Right renal pelvis (tissue), 4 donors: ENCODE measurements at regions not wholly inside any gene's neighbourhood (a gene's known extent, or its start where the extent isn't known, plus 50 kb on each side); places are given as distances from the start of the nearest gene placed in this dataset.

Experiments used
- DNase-seq, 4 donors: peaks; one replicate each; pipeline ENCODE4 v3.0.0-alpha.2; 2013; ENCODE audit warnings: low read depth in 4 of 4, low spot score in 3 of 4, missing footprints in 1 of 4

GRCh38 chr1:218705911-218706893 is 361.1 kb downstream of the TGFB2 start:
- no peak for DNase-seq

DNA sequence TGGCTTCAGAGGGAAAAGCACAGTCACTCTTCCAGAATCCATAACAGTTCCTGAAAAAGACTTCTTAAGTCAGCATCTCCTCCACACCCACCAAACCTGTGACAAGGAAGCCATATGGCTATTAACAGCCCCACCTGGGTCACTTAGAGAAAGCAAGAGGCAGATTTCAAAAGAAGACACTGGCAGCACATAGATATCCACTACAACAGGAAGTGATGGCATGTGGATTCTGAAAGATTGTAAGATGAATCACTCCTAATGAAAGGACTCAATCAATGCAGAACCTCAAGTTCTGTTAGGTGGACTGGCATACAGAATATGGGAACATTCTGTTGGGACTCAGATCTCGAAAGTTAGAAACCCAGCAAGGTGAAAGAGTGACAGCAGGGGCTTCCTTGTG is 365.9 kb downstream of the TGFB2 start:
- DNase-seq = no peak

- DNase-seq = no peak
These were observed 366.9 kb downstream of the TGFB2 start for GRCh38 chr1:218711884-218712674.

GRCh38 chr1:218712677-218713076 is 367.5 kb downstream of the TGFB2 start:
- no peak for DNase-seq

- no peak for DNase-seq
These were observed 371.0 kb downstream of the TGFB2 start for GRCh38 chr1:218715961-218716669.

DNA sequence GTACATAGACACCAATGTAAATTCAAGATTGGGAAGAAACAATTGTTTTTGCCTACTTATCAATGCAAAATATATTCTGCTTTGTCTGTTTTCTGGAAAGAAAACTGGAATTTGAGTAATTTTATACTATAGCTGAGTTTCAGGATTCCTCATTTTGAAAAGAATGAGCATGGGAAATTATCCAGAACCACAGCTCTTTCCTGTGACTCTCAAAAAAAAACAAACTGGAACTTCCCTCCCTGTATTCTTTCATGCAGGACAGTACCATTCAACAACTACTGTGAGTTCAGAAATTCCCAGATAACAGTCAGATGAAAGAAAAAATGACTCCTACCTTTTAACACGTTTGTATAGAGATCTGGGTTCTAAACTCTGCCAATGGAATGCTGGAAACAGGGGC is 372.4 kb downstream of the TGFB2 start:
- no peak for DNase-seq

DNA sequence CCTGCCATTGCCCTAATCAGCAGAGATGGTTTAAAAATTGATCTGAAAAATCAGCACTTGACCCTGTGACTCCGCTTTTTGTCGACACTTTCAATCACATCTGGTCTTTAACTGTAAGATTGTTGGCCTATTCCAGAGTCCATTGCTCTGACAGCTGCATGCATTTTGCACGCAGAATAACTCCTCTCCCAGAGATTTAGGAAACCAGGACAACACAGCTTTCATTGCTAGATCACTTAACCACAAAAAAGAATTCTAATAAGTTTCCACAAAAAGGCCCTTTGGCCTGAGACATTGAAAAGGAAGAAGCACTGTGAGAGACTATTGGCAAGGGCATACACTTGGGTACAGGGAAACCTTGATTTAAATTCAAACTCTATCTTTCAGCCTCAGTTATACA is 373.1 kb downstream of the TGFB2 start:
- DNase-seq = no peak

- DNase-seq = no peak
These were observed 373.8 kb downstream of the TGFB2 start for GRCh38 chr1:218718977-218719376.

DNA sequence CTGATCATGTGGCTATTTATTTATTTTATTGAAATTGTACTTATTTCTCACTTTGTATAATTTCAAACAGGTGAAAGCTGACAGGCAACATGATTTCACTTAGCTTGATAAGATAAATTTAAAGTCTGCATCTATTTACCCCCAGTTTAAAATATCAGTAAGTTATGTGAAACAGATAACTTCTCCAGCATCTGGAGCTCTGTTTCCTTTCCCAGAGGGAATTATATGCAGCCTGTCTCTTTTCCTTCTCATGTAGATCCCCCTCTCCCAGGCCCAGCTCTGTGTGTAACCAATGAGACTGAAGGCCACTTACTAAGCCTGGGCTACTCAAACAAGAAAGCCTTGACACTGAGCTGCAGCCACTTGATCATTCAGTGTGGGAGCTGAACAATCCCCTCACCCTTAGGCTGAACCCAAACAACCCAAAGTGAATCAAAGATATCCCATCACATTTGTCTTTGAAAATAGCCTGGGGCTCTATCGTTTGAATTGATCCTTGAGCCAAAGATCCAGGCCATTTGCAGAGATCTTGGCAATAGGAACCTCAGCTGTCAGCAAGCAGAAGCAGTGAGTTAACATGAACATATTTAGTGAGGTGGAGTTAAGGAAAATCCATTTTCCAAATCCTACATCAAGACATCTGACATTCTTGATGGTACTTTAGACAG is 383.9 kb downstream of the TGFB2 start:
- DNase-seq = no peak

- DNase-seq = peak in 1 of 4 donors; percentile 10
These were observed 390.4 kb downstream of the TGFB2 start for GRCh38 chr1:218735436-218736032.

GRCh38 chr1:218739426-218739825 is 394.3 kb downstream of the TGFB2 start:
- no peak for DNase-seq

- DNase-seq = no peak
These were observed 396.7 kb downstream of the TGFB2 start for GRCh38 chr1:218741852-218742251.

- DNase-seq = no peak
These were observed 397.5 kb downstream of the TGFB2 start for GRCh38 chr1:218742467-218743262.

DNA sequence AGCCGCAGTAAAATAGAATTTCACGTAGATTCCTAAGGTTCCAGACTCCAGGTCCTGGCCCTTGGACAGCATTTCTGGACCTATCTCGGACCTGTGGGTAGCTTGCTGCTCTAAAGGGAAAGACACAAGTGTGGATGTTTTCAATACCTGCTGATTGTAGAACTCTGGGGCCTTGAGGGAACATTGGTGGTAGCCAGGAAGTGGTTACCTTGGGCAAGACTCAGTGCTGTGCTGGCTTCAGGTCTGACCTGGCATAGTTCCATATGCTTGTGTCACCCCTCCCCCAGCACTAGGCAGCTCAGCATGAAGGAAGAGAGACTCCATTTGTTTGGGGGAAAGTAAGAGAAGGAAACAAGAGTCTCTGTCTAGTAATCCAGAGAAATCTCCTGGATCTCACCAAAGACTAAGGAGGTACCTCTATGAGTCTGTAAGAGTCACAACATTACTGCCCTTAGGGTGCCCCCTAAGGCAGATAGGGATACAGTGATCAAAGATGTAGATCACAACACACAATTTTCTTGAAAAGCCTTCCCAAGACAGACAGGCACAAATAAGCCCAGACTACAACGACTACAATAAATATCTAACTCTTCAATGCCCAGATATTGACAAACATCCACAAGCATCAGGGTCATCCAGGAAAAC is 398.8 kb downstream of the TGFB2 start:
- DNase-seq = no peak

DNA sequence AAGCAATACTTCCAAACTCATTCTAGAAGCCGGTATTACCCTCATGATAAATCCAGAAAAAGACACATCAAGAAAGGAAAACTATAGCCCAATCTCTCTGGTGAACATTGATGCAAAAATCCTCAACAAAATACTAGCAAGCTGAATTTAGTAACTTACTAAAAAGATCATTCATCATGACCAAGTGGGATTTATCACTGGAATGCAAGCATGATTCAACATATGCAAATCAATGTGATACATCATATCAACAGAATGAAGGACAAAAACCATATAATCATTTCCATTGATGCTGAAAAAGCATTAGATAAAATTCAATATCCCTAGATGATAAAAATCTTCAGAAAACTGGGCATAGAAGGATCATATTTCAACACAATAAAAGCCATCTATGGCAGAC is 402.9 kb downstream of the TGFB2 start:
- DNase-seq = no peak

GRCh38 chr1:218750216-218750970 is 405.3 kb downstream of the TGFB2 start:
- no peak for DNase-seq

GRCh38 chr1:218751208-218751948 is 406.2 kb downstream of the TGFB2 start:
- DNase-seq = no peak
